ENCODE measurements at regions not wholly inside any gene's neighbourhood (a gene's known extent, or its start where the extent isn't known, plus 50 kb on each side); places are given as distances from the start of the nearest gene placed in this dataset.

DNA sequence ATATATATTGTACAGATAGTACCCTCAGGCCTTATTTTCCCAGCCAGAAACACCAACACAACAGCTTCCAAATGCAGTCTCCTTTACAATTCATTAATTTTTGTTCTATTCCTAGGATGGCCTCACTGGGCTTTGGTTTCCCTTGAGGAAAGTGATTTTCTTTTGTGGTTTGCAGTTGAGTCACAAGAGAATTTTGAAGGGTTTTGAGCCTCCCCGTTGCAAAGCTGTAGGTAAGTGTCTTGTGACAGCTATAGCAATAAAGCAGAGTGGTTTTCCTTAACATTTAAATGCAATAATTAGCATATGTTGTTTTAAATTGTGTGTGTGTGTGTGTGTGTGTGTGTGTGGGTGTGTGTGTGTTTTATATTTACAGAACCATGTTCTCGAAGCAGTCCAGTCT lies 54.1 kb upstream of the WDR17 start:
- Histone ChIP-seq H3K9me3 (ENCODE audit: control insufficient read depth, insufficient read depth, low read depth, low read length) (no peaks in the 10 kb centered on the region), H3K4me3 (ENCODE audit: low read depth, low read length) (no peak overlapping the region), H3K4me1 (ENCODE audit: control insufficient read depth, insufficient read depth, low read length) (no peaks in the 10 kb centered on the region)

DNA sequence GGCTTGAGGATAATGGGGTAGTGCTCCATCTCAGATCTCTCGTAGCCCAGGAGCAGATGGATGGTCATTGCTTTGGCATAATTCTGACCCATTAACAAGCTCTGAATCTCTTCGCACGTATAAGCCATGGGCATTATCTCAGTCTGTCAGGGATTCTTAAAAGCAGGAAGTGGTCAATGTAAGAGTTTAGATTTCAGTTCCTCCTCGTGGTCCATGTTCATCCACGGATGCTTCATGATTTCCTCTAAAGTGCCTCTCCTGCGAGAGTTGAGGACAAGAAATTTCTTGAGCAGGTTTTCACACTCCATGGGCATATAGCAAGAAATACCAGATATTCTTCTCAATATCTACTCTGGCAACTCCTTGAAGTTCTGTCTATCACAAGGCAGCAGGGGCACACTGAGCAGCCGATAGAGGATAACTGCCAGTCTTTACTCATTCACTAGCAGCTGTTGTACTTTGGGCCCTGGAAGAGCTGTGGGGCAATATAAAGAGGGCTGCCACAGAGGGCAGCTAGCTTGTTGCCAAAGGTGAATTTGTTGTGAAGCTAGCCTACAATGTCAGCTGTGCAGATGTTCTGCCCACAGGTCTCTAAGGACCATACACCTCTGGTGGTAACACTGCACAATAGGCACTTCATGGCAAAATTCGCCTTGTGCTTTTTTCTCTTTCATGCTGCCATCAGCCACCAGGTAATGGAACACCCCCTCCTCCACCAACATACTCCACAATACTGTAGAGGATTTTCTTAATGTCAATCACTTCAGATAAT lies 52.0 kb upstream of the WDR17 start:
- H3K36me3 ChIP-seq (ENCODE audit: control insufficient read depth, insufficient read depth, low read length) = no peaks in the 10 kb centered on the region
- H3K4me1 ChIP-seq (ENCODE audit: control insufficient read depth, insufficient read depth, low read length) = no peaks in the 10 kb centered on the region
- no peak overlapping the region for H3K4me3 ChIP-seq (ENCODE audit: low read depth, low read length)
- H3K9me3 ChIP-seq (ENCODE audit: control insufficient read depth, insufficient read depth, low read depth, low read length) = no peaks in the 10 kb centered on the region
- H3K27me3 ChIP-seq (ENCODE audit: control insufficient read depth, insufficient read depth, low read length) = no peaks in the 10 kb centered on the region
- H3K27ac ChIP-seq (ENCODE audit: low read depth, low read length) = no peak overlapping the region
- no peak overlapping the region for H3K9ac ChIP-seq (ENCODE audit: low read length)

More for the DNA sequence above, 54.1 kb upstream of the WDR17 start:
- Histone ChIP-seq H3K36me3 (ENCODE audit: control insufficient read depth, insufficient read depth, low read length) (no peaks in the 10 kb centered on the region), H3K9ac (ENCODE audit: low read length) (no peak overlapping the region), H3K27ac (ENCODE audit: low read depth, low read length) (no peak overlapping the region), H3K27me3 (ENCODE audit: control insufficient read depth, insufficient read depth, low read length) (no peaks in the 10 kb centered on the region)

DNA sequence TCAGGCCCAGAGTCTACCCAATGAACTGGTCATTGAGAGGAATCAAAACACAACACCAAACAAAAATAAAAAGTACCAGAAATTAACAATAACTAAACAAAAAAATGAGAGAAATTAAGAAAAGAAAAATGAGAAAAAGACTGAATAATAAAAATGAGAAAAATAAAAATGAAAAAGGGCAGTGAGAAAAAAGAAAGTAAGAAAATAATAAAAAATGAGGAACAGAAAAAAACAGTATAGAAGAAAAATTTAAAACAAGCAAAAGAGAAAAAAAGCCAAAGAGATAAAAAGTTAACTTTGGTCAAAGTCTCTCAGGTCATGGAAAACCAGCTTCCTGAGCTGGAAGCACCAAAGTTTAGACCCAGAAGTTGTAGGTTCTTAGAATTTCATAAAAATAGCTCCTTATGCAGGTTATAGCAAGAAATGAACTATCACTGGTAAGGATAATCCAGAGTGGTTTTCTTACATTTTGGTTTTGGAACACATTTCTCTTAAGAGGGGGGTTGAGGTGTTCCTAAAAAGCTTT lies 51.0 kb upstream of the WDR17 start:
- Histone ChIP-seq H3K4me1 (ENCODE audit: control insufficient read depth, insufficient read depth, low read length) (no peaks in the 10 kb centered on the region), H3K9me3 (ENCODE audit: control insufficient read depth, insufficient read depth, low read depth, low read length) (no peaks in the 10 kb centered on the region), H3K27me3 (ENCODE audit: control insufficient read depth, insufficient read depth, low read length) (no peaks in the 10 kb centered on the region), H3K27ac (ENCODE audit: low read depth, low read length) (no peak overlapping the region), H3K9ac (ENCODE audit: low read length) (no peak overlapping the region), H3K36me3 (ENCODE audit: control insufficient read depth, insufficient read depth, low read length) (no peaks in the 10 kb centered on the region), H3K4me3 (ENCODE audit: low read depth, low read length) (no peak overlapping the region)
